CD4-positive, alpha-beta T cell treated with Interleukin-2 at 100 ng/mL for 4 hours (primary cell): ENCODE measurements at regions not wholly inside any gene's neighbourhood (a gene's known extent, or its start where the extent isn't known, plus 50 kb on each side); places are given as distances from the start of the nearest gene placed in this dataset.
"Not testable (repeated sequence)": the region's sequence is repeated elsewhere in the genome, so short reads cannot be mapped to it uniquely, and the experiment has no call there.

Experiments
- DNase-seq: peaks from one replicate; pipeline ENCODE4 v3.0.0-alpha.2; 2020; ENCODE audit warnings: low spot score

- DNase-seq = no peak
These were observed 220.5 kb upstream of the SLC35B3 start for GRCh38 chr6:8655670-8656454.

GRCh38 chr6:8652710-8653109, 217.4 kb upstream of the SLC35B3 start:
- no peak for DNase-seq

GRCh38 chr6:8651998-8652397, 216.7 kb upstream of the SLC35B3 start:
- DNase-seq = no peak

GRCh38 chr6:8645212-8645611, 209.9 kb upstream of the SLC35B3 start:
- no peak for DNase-seq

GRCh38 chr6:8644306-8644705, 209.0 kb upstream of the SLC35B3 start:
- no peak for DNase-seq

- no peak for DNase-seq
These were observed 207.5 kb upstream of the SLC35B3 start for GRCh38 chr6:8642854-8643253.

GRCh38 chr6:8642131-8642530, 206.8 kb upstream of the SLC35B3 start:
- no peak for DNase-seq

GRCh38 chr6:8639928-8640649, 204.7 kb upstream of the SLC35B3 start:
- no peak for DNase-seq

GRCh38 chr6:8637896-8638597, 202.7 kb upstream of the SLC35B3 start:
- DNase-seq = no peak

GRCh38 chr6:8633762-8634161, 198.4 kb upstream of the SLC35B3 start:
- no peak for DNase-seq

GRCh38 chr6:8628736-8629135, 193.4 kb upstream of the SLC35B3 start:
- no peak for DNase-seq

GRCh38 chr6:8628063-8628462, 192.7 kb upstream of the SLC35B3 start:
- no peak for DNase-seq

- DNase-seq = no peak
These were observed 191.9 kb upstream of the SLC35B3 start for GRCh38 chr6:8627085-8627861.

- DNase-seq = no peak
These were observed 189.3 kb upstream of the SLC35B3 start for GRCh38 chr6:8624665-8625064.

- DNase-seq = no peak
These were observed 188.1 kb upstream of the SLC35B3 start for GRCh38 chr6:8623441-8623840.

- no peak for DNase-seq
These were observed 184.5 kb upstream of the SLC35B3 start for GRCh38 chr6:8619853-8620252.

GRCh38 chr6:8619408-8619807, 184.1 kb upstream of the SLC35B3 start:
- DNase-seq = not testable (repeated sequence)

- DNase-seq = no peak
These were observed 173.4 kb upstream of the SLC35B3 start for GRCh38 chr6:8608737-8609136.

GRCh38 chr6:8589941-8590729, 154.8 kb upstream of the SLC35B3 start:
- DNase-seq = no peak

GRCh38 chr6:8588176-8588575, 152.8 kb upstream of the SLC35B3 start:
- no peak for DNase-seq

GRCh38 chr6:8583291-8583690, 147.9 kb upstream of the SLC35B3 start:
- DNase-seq = no peak
